ENCODE measurements at regions not wholly inside any gene's neighbourhood (a gene's known extent, or its start where the extent isn't known, plus 50 kb on each side); places are given as distances from the start of the nearest gene placed in this dataset.

- Histone ChIP-seq H3K27ac (ENCODE audit: low read depth in 2 of 2, low read length in 1 of 2) (no peak overlapping the region), H3K9me3 (ENCODE audit: control insufficient read depth in 2 of 2, insufficient read depth in 1 of 2, low read depth in 1 of 2, low read length in 1 of 2) (no peaks in the 10 kb centered on the region), H3K27me3 (ENCODE audit: control insufficient read depth in 1 of 2, insufficient read depth in 2 of 2, low read length in 2 of 2) (no peaks in the 10 kb centered on the region), H3K4me3 (ENCODE audit: low read depth in 1 of 2, low read length in 2 of 2) (no peak overlapping the region), H3K36me3 (ENCODE audit: control insufficient read depth in 2 of 2, insufficient read depth in 2 of 2, low read length in 1 of 2) (no peaks in the 10 kb centered on the region), H3K4me1 (ENCODE audit: control insufficient read depth in 2 of 2, insufficient read depth in 2 of 2, low read length in 1 of 2) (no peaks in the 10 kb centered on the region)
- WGBS, 2 donors, result 81 to 90% methylated on average over 1 of the region's 1 CpG
Observed at GRCh38 chr2:181163139-181163538, 182.7 kb downstream of the UBE2E3 start.

GRCh38 chr2:181163691-181164090, 183.3 kb downstream of the UBE2E3 start:
- no peak overlapping the region for H3K27ac ChIP-seq (ENCODE audit: low read depth in 2 of 2, low read length in 1 of 2)
- H3K36me3 ChIP-seq (ENCODE audit: control insufficient read depth in 2 of 2, insufficient read depth in 2 of 2, low read length in 1 of 2), result no peaks in the 10 kb centered on the region
- no peaks in the 10 kb centered on the region for H3K4me1 ChIP-seq (ENCODE audit: control insufficient read depth in 2 of 2, insufficient read depth in 2 of 2, low read length in 1 of 2)
- no peaks in the 10 kb centered on the region for H3K27me3 ChIP-seq (ENCODE audit: control insufficient read depth in 1 of 2, insufficient read depth in 2 of 2, low read length in 2 of 2)
- H3K9me3 ChIP-seq (ENCODE audit: control insufficient read depth in 2 of 2, insufficient read depth in 1 of 2, low read depth in 1 of 2, low read length in 1 of 2), result no peaks in the 10 kb centered on the region
- no peak overlapping the region for H3K4me3 ChIP-seq (ENCODE audit: low read depth in 1 of 2, low read length in 2 of 2)

GRCh38 chr2:181164699-181165098, 184.3 kb downstream of the UBE2E3 start:
- Histone ChIP-seq H3K36me3 (ENCODE audit: control insufficient read depth in 2 of 2, insufficient read depth in 2 of 2, low read length in 1 of 2) (no peaks in the 10 kb centered on the region), H3K9me3 (ENCODE audit: control insufficient read depth in 2 of 2, insufficient read depth in 1 of 2, low read depth in 1 of 2, low read length in 1 of 2) (no peaks in the 10 kb centered on the region), H3K27ac (ENCODE audit: low read depth in 2 of 2, low read length in 1 of 2) (no peak overlapping the region), H3K27me3 (ENCODE audit: control insufficient read depth in 1 of 2, insufficient read depth in 2 of 2, low read length in 2 of 2) (no peaks in the 10 kb centered on the region), H3K4me3 (ENCODE audit: low read depth in 1 of 2, low read length in 2 of 2) (no peak overlapping the region), H3K4me1 (ENCODE audit: control insufficient read depth in 2 of 2, insufficient read depth in 2 of 2, low read length in 1 of 2) (no peaks in the 10 kb centered on the region)

GRCh38 chr2:181165199-181165868, 184.9 kb downstream of the UBE2E3 start:
- no peak overlapping the region for H3K4me3 ChIP-seq (ENCODE audit: low read depth in 1 of 2, low read length in 2 of 2)
- 65 to 70% methylated on average over 6 of the region's 6 CpGs for WGBS, 2 donors
- no peaks in the 10 kb centered on the region for H3K4me1 ChIP-seq (ENCODE audit: control insufficient read depth in 2 of 2, insufficient read depth in 2 of 2, low read length in 1 of 2)
- no peak overlapping the region for H3K27ac ChIP-seq (ENCODE audit: low read depth in 2 of 2, low read length in 1 of 2)
- H3K9me3 ChIP-seq (ENCODE audit: control insufficient read depth in 2 of 2, insufficient read depth in 1 of 2, low read depth in 1 of 2, low read length in 1 of 2), result no peaks in the 10 kb centered on the region
- H3K27me3 ChIP-seq (ENCODE audit: control insufficient read depth in 1 of 2, insufficient read depth in 2 of 2, low read length in 2 of 2), result no peaks in the 10 kb centered on the region
- no peaks in the 10 kb centered on the region for H3K36me3 ChIP-seq (ENCODE audit: control insufficient read depth in 2 of 2, insufficient read depth in 2 of 2, low read length in 1 of 2)

- WGBS, 2 donors, result 45 to 65% methylated on average over 1 of the region's 1 CpG
- no peak overlapping the region for H3K4me3 ChIP-seq (ENCODE audit: low read depth in 1 of 2, low read length in 2 of 2)
Observed at GRCh38 chr2:181169503-181169902, 189.1 kb downstream of the UBE2E3 start.

GRCh38 chr2:181170256-181170655, 189.9 kb downstream of the UBE2E3 start:
- Histone ChIP-seq H3K4me1 (ENCODE audit: control insufficient read depth in 2 of 2, insufficient read depth in 2 of 2, low read length in 1 of 2) (no peaks in the 10 kb centered on the region), H3K36me3 (ENCODE audit: control insufficient read depth in 2 of 2, insufficient read depth in 2 of 2, low read length in 1 of 2) (no peaks in the 10 kb centered on the region), H3K27me3 (ENCODE audit: control insufficient read depth in 1 of 2, insufficient read depth in 2 of 2, low read length in 2 of 2) (no peaks in the 10 kb centered on the region), H3K27ac (ENCODE audit: low read depth in 2 of 2, low read length in 1 of 2) (no peak overlapping the region), H3K9me3 (ENCODE audit: control insufficient read depth in 2 of 2, insufficient read depth in 1 of 2, low read depth in 1 of 2, low read length in 1 of 2) (no peaks in the 10 kb centered on the region), H3K4me3 (ENCODE audit: low read depth in 1 of 2, low read length in 2 of 2) (no peak overlapping the region)
- WGBS, 2 donors, result 72% methylated on average over 2 of the region's 2 CpGs

More at GRCh38 chr2:181169503-181169902, 189.1 kb downstream of the UBE2E3 start:
- H3K36me3 ChIP-seq (ENCODE audit: control insufficient read depth in 2 of 2, insufficient read depth in 2 of 2, low read length in 1 of 2), result no peaks in the 10 kb centered on the region
- no peaks in the 10 kb centered on the region for H3K4me1 ChIP-seq (ENCODE audit: control insufficient read depth in 2 of 2, insufficient read depth in 2 of 2, low read length in 1 of 2)
- no peak overlapping the region for H3K27ac ChIP-seq (ENCODE audit: low read depth in 2 of 2, low read length in 1 of 2)
- no peaks in the 10 kb centered on the region for H3K27me3 ChIP-seq (ENCODE audit: control insufficient read depth in 1 of 2, insufficient read depth in 2 of 2, low read length in 2 of 2)
- H3K9me3 ChIP-seq (ENCODE audit: control insufficient read depth in 2 of 2, insufficient read depth in 1 of 2, low read depth in 1 of 2, low read length in 1 of 2), result no peaks in the 10 kb centered on the region

GRCh38 chr2:181172676-181173075, 192.3 kb downstream of the UBE2E3 start:
- 85 to 86% methylated on average over 3 of the region's 3 CpGs for WGBS, 2 donors
- Histone ChIP-seq H3K27ac (ENCODE audit: low read depth in 2 of 2, low read length in 1 of 2) (no peak overlapping the region), H3K27me3 (ENCODE audit: control insufficient read depth in 1 of 2, insufficient read depth in 2 of 2, low read length in 2 of 2) (no peaks in the 10 kb centered on the region), H3K36me3 (ENCODE audit: control insufficient read depth in 2 of 2, insufficient read depth in 2 of 2, low read length in 1 of 2) (no peaks in the 10 kb centered on the region), H3K4me1 (ENCODE audit: control insufficient read depth in 2 of 2, insufficient read depth in 2 of 2, low read length in 1 of 2) (no peaks in the 10 kb centered on the region), H3K9me3 (ENCODE audit: control insufficient read depth in 2 of 2, insufficient read depth in 1 of 2, low read depth in 1 of 2, low read length in 1 of 2) (no peaks in the 10 kb centered on the region), H3K4me3 (ENCODE audit: low read depth in 1 of 2, low read length in 2 of 2) (no peak overlapping the region)

GRCh38 chr2:181174611-181175580, 194.5 kb downstream of the UBE2E3 start:
- 26 to 47% methylated on average over 5 of the region's 5 CpGs for WGBS, 2 donors
- no peaks in the 10 kb centered on the region for H3K36me3 ChIP-seq (ENCODE audit: control insufficient read depth in 2 of 2, insufficient read depth in 2 of 2, low read length in 1 of 2)
- no peaks in the 10 kb centered on the region for H3K27me3 ChIP-seq (ENCODE audit: control insufficient read depth in 1 of 2, insufficient read depth in 2 of 2, low read length in 2 of 2)
- H3K9me3 ChIP-seq (ENCODE audit: control insufficient read depth in 2 of 2, insufficient read depth in 1 of 2, low read depth in 1 of 2, low read length in 1 of 2), result no peaks in the 10 kb centered on the region
- no peaks in the 10 kb centered on the region for H3K4me1 ChIP-seq (ENCODE audit: control insufficient read depth in 2 of 2, insufficient read depth in 2 of 2, low read length in 1 of 2)
- no peak overlapping the region for H3K27ac ChIP-seq (ENCODE audit: low read depth in 2 of 2, low read length in 1 of 2)
- H3K4me3 ChIP-seq (ENCODE audit: low read depth in 1 of 2, low read length in 2 of 2), result no peak overlapping the region

GRCh38 chr2:181176540-181176939, 196.1 kb downstream of the UBE2E3 start:
- Histone ChIP-seq H3K27ac (ENCODE audit: low read depth in 2 of 2, low read length in 1 of 2) (no peak overlapping the region), H3K27me3 (ENCODE audit: control insufficient read depth in 1 of 2, insufficient read depth in 2 of 2, low read length in 2 of 2) (no peaks in the 10 kb centered on the region), H3K9me3 (ENCODE audit: control insufficient read depth in 2 of 2, insufficient read depth in 1 of 2, low read depth in 1 of 2, low read length in 1 of 2) (no peaks in the 10 kb centered on the region), H3K36me3 (ENCODE audit: control insufficient read depth in 2 of 2, insufficient read depth in 2 of 2, low read length in 1 of 2) (no peaks in the 10 kb centered on the region), H3K4me1 (ENCODE audit: control insufficient read depth in 2 of 2, insufficient read depth in 2 of 2, low read length in 1 of 2) (no peaks in the 10 kb centered on the region), H3K4me3 (ENCODE audit: low read depth in 1 of 2, low read length in 2 of 2) (no peak overlapping the region)
- WGBS, 2 donors, result 55 to 72% methylated on average over 1 of the region's 1 CpG

GRCh38 chr2:181177376-181177775, 197.0 kb downstream of the UBE2E3 start:
- Histone ChIP-seq H3K27ac (ENCODE audit: low read depth in 2 of 2, low read length in 1 of 2) (no peak overlapping the region), H3K4me3 (ENCODE audit: low read depth in 1 of 2, low read length in 2 of 2) (no peak overlapping the region)

More at GRCh38 chr2:181177376-181177775, 197.0 kb downstream of the UBE2E3 start:
- Histone ChIP-seq H3K9me3 (ENCODE audit: control insufficient read depth in 2 of 2, insufficient read depth in 1 of 2, low read depth in 1 of 2, low read length in 1 of 2) (no peaks in the 10 kb centered on the region), H3K4me1 (ENCODE audit: control insufficient read depth in 2 of 2, insufficient read depth in 2 of 2, low read length in 1 of 2) (no peaks in the 10 kb centered on the region), H3K27me3 (ENCODE audit: control insufficient read depth in 1 of 2, insufficient read depth in 2 of 2, low read length in 2 of 2) (no peaks in the 10 kb centered on the region), H3K36me3 (ENCODE audit: control insufficient read depth in 2 of 2, insufficient read depth in 2 of 2, low read length in 1 of 2) (no peaks in the 10 kb centered on the region)

All from esophagus (tissue), 2 donors.